OCI-LY3 (cell line): ENCODE measurements at regions not wholly inside any gene's neighbourhood (a gene's known extent, or its start where the extent isn't known, plus 50 kb on each side); places are given as distances from the start of the nearest gene placed in this dataset.
A peak's percentile ranks its signal among the peaks of the same experiment; 100 is the strongest.

Experiments used
- H2AFZ ChIP-seq: fragments of 200-600, 300-600 bp; shearing (Covaris generic); 2 replicates; pipeline ENCODE4 v1.6.0; 2014; ENCODE audit warnings: antibody characterized with exemption, low read depth, low read length
- H3K27ac ChIP-seq: fragments of 200-600, 300-600 bp; sonication (generic); 2 replicates; pipeline ENCODE4 v1.5.1; 2014; ENCODE audit warnings: mild to moderate bottlenecking, low read length, moderate library complexity, mixed read lengths
- H3K27me3 ChIP-seq: fragments of 200-600, 300-600 bp; sonication (generic); 2 replicates; pipeline ENCODE4 v1.6.1; 2014; ENCODE audit warnings: low read depth, low read length, mixed read lengths
- H3K36me3 ChIP-seq: fragments of 200-600, 300-600 bp; sonication (generic); replicated peaks from 2 replicates; pipeline ENCODE3; 2014; ENCODE audit warnings: low read depth, low read length, mixed read lengths
- H3K4me1 ChIP-seq: fragments of 300-600, 200-600 bp; sonication (generic); 2 replicates; pipeline ENCODE4 v1.6.1; 2014; ENCODE audit warnings: low read length, mixed read lengths
- H3K4me2 ChIP-seq: fragments of 200-600, 300-600 bp; sonication (generic); 2 replicates; pipeline ENCODE4 v1.6.1; 2014; ENCODE audit warnings: low read length, mixed read lengths
- H3K4me3 ChIP-seq: fragments of 300-600, 200-600 bp; sonication (generic); 2 replicates; pipeline ENCODE4 v1.5.1; 2014; ENCODE audit warnings: antibody characterized with exemption, mild to moderate bottlenecking, low read length, moderate library complexity
- H3K79me2 ChIP-seq: fragments of 300-600, 200-600 bp; shearing (Covaris generic); 2 replicates; pipeline ENCODE4 v1.6.1; 2014; ENCODE audit warnings: mild to moderate bottlenecking, low read length, mixed read lengths
- H3K9ac ChIP-seq: fragments of 300-600, 200-600 bp; shearing (Covaris generic); 2 replicates; pipeline ENCODE4 v1.6.0; 2014; ENCODE audit warnings: mild to moderate bottlenecking, low read length, moderate library complexity
- H3K9me3 ChIP-seq: fragments of 200-600, 300-600 bp; shearing (Covaris generic); 2 replicates; pipeline ENCODE4 v1.6.1; 2014; ENCODE audit warnings: low read length, mixed read lengths; ENCODE audit not compliant: insufficient read depth
- H4K20me1 ChIP-seq: fragments of 200-600, 300-600 bp; sonication (generic); 2 replicates; pipeline ENCODE4 v1.6.1; 2016; ENCODE audit warnings: low read length, mixed read lengths; ENCODE audit not compliant: insufficient read depth
- EZH2phosphoT487 ChIP-seq: fragments of 200-600 bp; shearing (Covaris generic); IDR thresholded peaks from 2 replicates; pipeline ENCODE4 v1.6.1; 2018; ENCODE audit warnings: antibody characterized with exemption, mixed run types, low read depth
- TF ChIP-seq, protein P1 (sequence below): fragments of 200-600, 300-600 bp; sonication (generic); IDR thresholded peaks from 2 replicates; pipeline ENCODE4 v1.5.1; 2014; ENCODE audit warnings: antibody characterized with exemption, low read length, low read depth

DNA sequence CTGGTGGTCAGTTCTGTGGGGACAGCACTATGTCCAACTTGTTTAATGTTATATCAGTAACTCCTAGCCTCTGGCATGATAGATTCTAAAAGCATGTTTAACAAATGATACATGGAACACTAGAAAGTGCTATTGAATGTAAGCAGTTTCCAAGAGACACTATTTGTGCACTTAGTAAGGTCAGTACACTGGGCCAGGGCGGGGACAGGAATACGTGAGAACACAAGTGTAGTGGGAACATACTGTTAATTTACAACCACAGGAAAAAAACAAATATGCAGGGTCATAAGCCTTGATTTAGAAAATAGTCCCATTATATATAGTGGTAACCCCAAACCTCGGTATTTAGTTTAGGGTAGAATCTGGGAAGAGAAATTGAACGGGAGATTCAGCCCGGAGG, 88.9 kb upstream of the SLC38A2 start:
- Histone ChIP-seq H3K4me1 (peaks cover 27% of the 10 kb centered on the region), H3K9me3 (no peaks in the 10 kb centered on the region), H2AFZ (no peak overlapping the region), H4K20me1 (no peaks in the 10 kb centered on the region), H3K4me2 (no peak overlapping the region), H3K79me2 (no peaks in the 10 kb centered on the region), H3K36me3 (no peaks in the 10 kb centered on the region), H3K4me3 (no peak overlapping the region), H3K9ac (no peak overlapping the region), H3K27me3 (no peaks in the 10 kb centered on the region), H3K27ac (no peak overlapping the region)
- no peak for TF ChIP-seq EZH2phosphoT487
- TF ChIP-seq, protein P1, sequence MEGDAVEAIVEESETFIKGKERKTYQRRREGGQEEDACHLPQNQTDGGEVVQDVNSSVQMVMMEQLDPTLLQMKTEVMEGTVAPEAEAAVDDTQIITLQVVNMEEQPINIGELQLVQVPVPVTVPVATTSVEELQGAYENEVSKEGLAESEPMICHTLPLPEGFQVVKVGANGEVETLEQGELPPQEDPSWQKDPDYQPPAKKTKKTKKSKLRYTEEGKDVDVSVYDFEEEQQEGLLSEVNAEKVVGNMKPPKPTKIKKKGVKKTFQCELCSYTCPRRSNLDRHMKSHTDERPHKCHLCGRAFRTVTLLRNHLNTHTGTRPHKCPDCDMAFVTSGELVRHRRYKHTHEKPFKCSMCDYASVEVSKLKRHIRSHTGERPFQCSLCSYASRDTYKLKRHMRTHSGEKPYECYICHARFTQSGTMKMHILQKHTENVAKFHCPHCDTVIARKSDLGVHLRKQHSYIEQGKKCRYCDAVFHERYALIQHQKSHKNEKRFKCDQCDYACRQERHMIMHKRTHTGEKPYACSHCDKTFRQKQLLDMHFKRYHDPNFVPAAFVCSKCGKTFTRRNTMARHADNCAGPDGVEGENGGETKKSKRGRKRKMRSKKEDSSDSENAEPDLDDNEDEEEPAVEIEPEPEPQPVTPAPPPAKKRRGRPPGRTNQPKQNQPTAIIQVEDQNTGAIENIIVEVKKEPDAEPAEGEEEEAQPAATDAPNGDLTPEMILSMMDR, result no peak

DNA sequence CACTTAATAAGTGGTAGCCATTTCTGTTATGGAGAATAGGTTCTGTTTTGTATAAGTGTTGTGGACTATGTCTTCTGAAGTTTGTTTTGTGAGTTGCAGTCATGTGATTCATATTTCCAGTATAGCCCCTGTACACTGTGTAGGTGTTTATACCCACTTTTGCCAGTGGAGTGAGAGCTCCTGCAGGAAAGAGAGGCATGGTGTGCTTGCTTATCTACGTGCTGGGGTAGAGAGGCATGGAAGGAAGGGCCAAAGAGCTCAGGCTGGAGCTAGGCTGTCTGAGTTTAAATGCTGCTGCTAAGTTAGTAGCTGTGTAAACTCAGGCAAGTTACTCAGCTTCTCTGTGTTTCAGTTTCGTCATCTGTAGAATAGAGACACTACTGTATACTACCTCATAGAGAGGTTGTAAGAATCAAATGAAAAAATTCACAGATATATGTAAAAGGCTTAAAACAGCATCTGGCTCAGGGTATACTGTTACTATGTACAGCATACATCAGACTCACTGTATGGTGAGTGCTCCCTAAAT, 88.2 kb upstream of the SLC38A2 start:
- no peaks in the 10 kb centered on the region for H3K9me3 ChIP-seq

DNA sequence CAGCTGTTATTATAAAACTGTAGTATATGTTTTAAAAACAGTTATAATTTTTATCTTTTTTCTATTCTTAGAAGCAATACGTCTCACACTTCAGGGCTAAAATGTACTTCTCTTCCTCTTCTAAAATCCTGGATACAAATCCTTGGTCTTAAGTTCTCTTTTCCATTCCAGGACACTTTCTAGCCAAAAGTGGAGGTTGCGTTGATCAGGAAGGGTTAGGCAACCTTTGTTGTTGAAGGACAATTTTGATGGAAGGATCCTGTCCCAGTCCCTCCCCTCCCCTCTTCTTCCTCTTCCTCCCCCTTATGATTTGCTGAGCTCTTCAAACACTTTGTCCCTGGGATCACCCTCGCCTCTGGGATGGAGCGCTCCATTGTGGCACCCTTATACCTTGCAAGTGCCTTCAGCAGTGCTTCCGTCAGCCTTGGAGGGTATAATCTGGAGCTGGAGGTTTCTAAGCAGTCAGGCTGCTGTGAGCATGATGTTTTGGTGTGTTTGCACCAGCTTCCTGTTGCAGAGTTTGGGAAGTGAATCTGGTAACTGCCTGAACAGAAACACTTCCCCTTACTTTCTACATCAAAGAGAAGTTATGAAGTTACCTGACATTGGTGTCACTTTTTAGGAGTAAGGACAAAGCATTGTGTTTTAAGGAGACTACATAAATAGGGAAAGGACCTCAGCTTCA, 87.4 kb upstream of the SLC38A2 start:
- Histone ChIP-seq H3K4me3 (0 out of 2 replicates have a peak overlapping the region, but pooled peaks have one; percentile 3), H3K79me2 (no peaks in the 10 kb centered on the region), H3K27me3 (no peaks in the 10 kb centered on the region), H3K27ac (no peak overlapping the region; the same call in 1 of the 2 replicates), H2AFZ (0 out of 2 replicates have a peak overlapping the region, but pooled peaks have one; percentile 4), H3K9ac (peak overlapping the region; percentile 2; the same call in 1 of the 2 replicates), H4K20me1 (no peaks in the 10 kb centered on the region), H3K36me3 (no peaks in the 10 kb centered on the region), H3K4me1 (peaks cover 27% of the 10 kb centered on the region), H3K9me3 (no peaks in the 10 kb centered on the region), H3K4me2 (peak overlapping the region; percentile 42)
- no peak for TF ChIP-seq EZH2phosphoT487
- TF ChIP-seq, protein P1, result no peak

More for the DNA sequence above, 88.2 kb upstream of the SLC38A2 start:
- H3K4me3 ChIP-seq, result 0 out of 2 replicates have a peak overlapping the region, but pooled peaks have one; percentile 3
- H3K36me3 ChIP-seq, result no peaks in the 10 kb centered on the region
- TF ChIP-seq, protein P1, result no peak
- no peak for TF ChIP-seq EZH2phosphoT487
- H3K4me1 ChIP-seq, result peaks cover 27% of the 10 kb centered on the region
- H3K27me3 ChIP-seq, result no peaks in the 10 kb centered on the region
- H3K27ac ChIP-seq, result no peak overlapping the region
- H3K79me2 ChIP-seq, result no peaks in the 10 kb centered on the region
- no peak overlapping the region for H2AFZ ChIP-seq
- no peaks in the 10 kb centered on the region for H4K20me1 ChIP-seq
- peak overlapping the region; percentile 42 for H3K4me2 ChIP-seq
- peak overlapping the region; percentile 2; the same call in 1 of the 2 replicates for H3K9ac ChIP-seq

DNA sequence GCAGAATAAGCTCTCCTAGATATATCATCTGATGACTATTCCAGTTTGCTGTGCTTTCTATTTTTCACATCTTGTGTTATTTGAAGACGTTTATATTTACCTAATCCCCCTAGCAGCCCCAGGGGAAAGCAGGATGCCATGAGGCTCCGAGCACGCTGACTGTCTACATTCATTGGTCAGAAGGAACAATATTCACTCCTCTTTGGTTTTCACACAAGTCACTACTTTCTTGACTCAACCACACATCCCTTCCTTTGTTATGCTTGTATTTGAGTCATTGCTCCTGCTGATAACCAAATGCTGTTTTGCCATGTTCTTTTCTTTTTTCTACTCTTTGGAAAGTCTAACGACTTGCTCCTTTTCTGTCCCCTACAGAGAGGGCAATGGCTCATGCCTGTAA, 86.5 kb upstream of the SLC38A2 start:
- H3K4me3 ChIP-seq, result no peak overlapping the region
- TF ChIP-seq EZH2phosphoT487, result no peak
- TF ChIP-seq, protein P1, result no peak
- no peaks in the 10 kb centered on the region for H4K20me1 ChIP-seq
- no peaks in the 10 kb centered on the region for H3K9me3 ChIP-seq
- no peaks in the 10 kb centered on the region for H3K27me3 ChIP-seq
- peaks cover 27% of the 10 kb centered on the region for H3K4me1 ChIP-seq
- H3K9ac ChIP-seq, result no peak overlapping the region
- no peak overlapping the region for H2AFZ ChIP-seq
- H3K27ac ChIP-seq, result no peak overlapping the region
- no peaks in the 10 kb centered on the region for H3K36me3 ChIP-seq
- no peaks in the 10 kb centered on the region for H3K79me2 ChIP-seq
- H3K4me2 ChIP-seq, result no peak overlapping the region
